ENCODE measurements at regions not wholly inside any gene's neighbourhood (a gene's known extent, or its start where the extent isn't known, plus 50 kb on each side); places are given as distances from the start of the nearest gene placed in this dataset.

GRCh38 chr5:33362915-33363314, 77.8 kb upstream of the TARS1 start:
- peak; percentile 47 for DNase-seq (ENCODE audit: low read depth, low spot score)

- DNase-seq (ENCODE audit: low read depth, low spot score): no peak
Measured at GRCh38 chr5:33363537-33363936, 77.2 kb upstream of the TARS1 start.

GRCh38 chr5:33364406-33364805, 76.4 kb upstream of the TARS1 start:
- DNase-seq (ENCODE audit: low read depth, low spot score): peak; percentile 62

GRCh38 chr5:33367416-33367815, 73.3 kb upstream of the TARS1 start:
- no peak for DNase-seq (ENCODE audit: low read depth, low spot score)

GRCh38 chr5:33369485-33370465, 71.0 kb upstream of the TARS1 start:
- peak; percentile 27 for DNase-seq (ENCODE audit: low read depth, low spot score)

GRCh38 chr5:33370466-33370859, 70.3 kb upstream of the TARS1 start:
- no peak for DNase-seq (ENCODE audit: low read depth, low spot score)

- DNase-seq (ENCODE audit: low read depth, low spot score): no peak
Measured at GRCh38 chr5:33371660-33372059, 69.1 kb upstream of the TARS1 start.

- no peak for DNase-seq (ENCODE audit: low read depth, low spot score)
Measured at GRCh38 chr5:33372721-33373472, 67.9 kb upstream of the TARS1 start.

- DNase-seq (ENCODE audit: low read depth, low spot score): no peak
Measured at GRCh38 chr5:33375900-33376299, 64.9 kb upstream of the TARS1 start.

- no peak for DNase-seq (ENCODE audit: low read depth, low spot score)
Measured at GRCh38 chr5:33379757-33380156, 61.0 kb upstream of the TARS1 start.

GRCh38 chr5:33381243-33381642, 59.5 kb upstream of the TARS1 start:
- no peak for DNase-seq (ENCODE audit: low read depth, low spot score)

Measured in pulmonary artery endothelial cell (primary cell).